Osteoblast (primary cell): ENCODE measurements at regions not wholly inside any gene's neighbourhood (a gene's known extent, or its start where the extent isn't known, plus 50 kb on each side); places are given as distances from the start of the nearest gene placed in this dataset.
"Not testable (repeated sequence)": the region's sequence is repeated elsewhere in the genome, so short reads cannot be mapped to it uniquely, and the experiment has no call there.

ENCODE experiments used
- DNase-seq: peaks from one replicate; pipeline ENCODE4 v3.0.0; 2011; ENCODE audit warnings: low spot score, mixed read lengths; ENCODE audit not compliant: insufficient read length; ENCODE audit errors: missing footprints
- H2AFZ ChIP-seq: 2 replicates; pipeline ENCODE4 v1.6.0; 2011; ENCODE audit warnings: mild to moderate bottlenecking, low read length
- H3K27ac ChIP-seq: 2 replicates; pipeline ENCODE4 v1.5.1; 2011; ENCODE audit warnings: mild to moderate bottlenecking, low read depth, low read length, moderate library complexity
- H3K27me3 ChIP-seq: 2 replicates; pipeline ENCODE4 v1.6.0; 2012; ENCODE audit warnings: mild to moderate bottlenecking, control low read depth, inconsistent platforms, low read length, moderate library complexity; ENCODE audit not compliant: insufficient read depth
- H3K36me3 ChIP-seq: 2 replicates; pipeline ENCODE4 v1.5.1; 2011; ENCODE audit warnings: mild to moderate bottlenecking, low read length, control low read depth, moderate library complexity; ENCODE audit not compliant: insufficient read depth
- H3K4me1 ChIP-seq: 2 replicates; pipeline ENCODE4 v1.5.1; 2011; ENCODE audit warnings: mild to moderate bottlenecking, low read length, control low read depth, moderate library complexity; ENCODE audit not compliant: insufficient read depth
- H3K4me2 ChIP-seq: 2 replicates; pipeline ENCODE4 v1.6.0; 2011; ENCODE audit warnings: mild to moderate bottlenecking, low read length; ENCODE audit not compliant: insufficient read depth
- H3K4me3 ChIP-seq: fragments of 200-600 bp; sonication (generic); 3 replicates; pipeline ENCODE4 v1.5.1; 2012; ENCODE audit warnings: mild to moderate bottlenecking, low read length, inconsistent platforms; ENCODE audit not compliant: insufficient read depth
- H3K79me2 ChIP-seq: 2 replicates; pipeline ENCODE4 v1.6.0; 2012; ENCODE audit warnings: mild to moderate bottlenecking, low read length, control low read depth, inconsistent platforms; ENCODE audit not compliant: insufficient read depth
- H3K9me3 ChIP-seq: 2 replicates; pipeline ENCODE4 v1.5.1; 2011; ENCODE audit warnings: low read depth, low read length, control low read depth
- H4K20me1 ChIP-seq: 2 replicates; pipeline ENCODE4 v1.6.0; 2012; ENCODE audit warnings: mild to moderate bottlenecking, low read length, control low read depth; ENCODE audit not compliant: insufficient read depth
- CTCF ChIP-seq: IDR thresholded peaks from 2 replicates; pipeline ENCODE4 v1.5.1; 2011; ENCODE audit warnings: mild to moderate bottlenecking, low read depth, low read length, moderate library complexity; ENCODE audit errors: extremely low read depth

- Histone ChIP-seq H3K27ac (no peak overlapping the region), H3K4me1 (no peaks in the 10 kb centered on the region), H3K79me2 (no peaks in the 10 kb centered on the region), H4K20me1 (no peaks in the 10 kb centered on the region), H2AFZ (no peak overlapping the region), H3K27me3 (peaks cover 4% of the 10 kb centered on the region), H3K36me3 (no peaks in the 10 kb centered on the region), H3K4me2 (no peak overlapping the region), H3K9me3 (peaks cover 3% of the 10 kb centered on the region), H3K4me3 (no peak overlapping the region)
- no peak for TF ChIP-seq CTCF
- no peak for DNase-seq
Measured at GRCh38 chr3:72613871-72614270, 234.4 kb downstream of the SHQ1 start.

GRCh38 chr3:72609114-72609513, 239.1 kb downstream of the SHQ1 start:
- not testable (repeated sequence) for H3K79me2 ChIP-seq, H2AFZ ChIP-seq, H3K4me3 ChIP-seq, H3K27ac ChIP-seq, H4K20me1 ChIP-seq, H3K9me3 ChIP-seq, H3K36me3 ChIP-seq, H3K4me2 ChIP-seq, H3K4me1 ChIP-seq, DNase-seq
- H3K27me3 ChIP-seq, result peaks cover 14% of the 10 kb centered on the region

GRCh38 chr3:72606005-72606800, 242.0 kb downstream of the SHQ1 start:
- H3K9me3 ChIP-seq, result no peaks in the 10 kb centered on the region

GRCh38 chr3:72604328-72604727, 243.9 kb downstream of the SHQ1 start:
- peaks cover 47% of the 10 kb centered on the region for H3K27me3 ChIP-seq
- no peaks in the 10 kb centered on the region for H4K20me1 ChIP-seq
- H3K4me3 ChIP-seq, result no peak overlapping the region
- H3K4me1 ChIP-seq, result no peaks in the 10 kb centered on the region
- H2AFZ ChIP-seq, result no peak overlapping the region
- no peaks in the 10 kb centered on the region for H3K79me2 ChIP-seq
- no peak overlapping the region for H3K4me2 ChIP-seq
- H3K9me3 ChIP-seq, result no peaks in the 10 kb centered on the region
- DNase-seq, result no peak
- no peaks in the 10 kb centered on the region for H3K36me3 ChIP-seq
- no peak overlapping the region for H3K27ac ChIP-seq
- no peak for TF ChIP-seq CTCF

More at GRCh38 chr3:72606005-72606800, 242.0 kb downstream of the SHQ1 start:
- H3K27ac ChIP-seq, result no peak overlapping the region
- no peak overlapping the region for H2AFZ ChIP-seq
- no peak overlapping the region for H3K4me2 ChIP-seq
- no peak overlapping the region for H3K4me3 ChIP-seq
- peaks cover 30% of the 10 kb centered on the region for H3K27me3 ChIP-seq
- no peaks in the 10 kb centered on the region for H4K20me1 ChIP-seq
- no peaks in the 10 kb centered on the region for H3K4me1 ChIP-seq
- no peaks in the 10 kb centered on the region for H3K36me3 ChIP-seq
- H3K79me2 ChIP-seq, result no peaks in the 10 kb centered on the region
- TF ChIP-seq CTCF, result no peak
- DNase-seq, result no peak
